ENCODE measurements at regions not wholly inside any gene's neighbourhood (a gene's known extent, or its start where the extent isn't known, plus 50 kb on each side); places are given as distances from the start of the nearest gene placed in this dataset.

DNA sequence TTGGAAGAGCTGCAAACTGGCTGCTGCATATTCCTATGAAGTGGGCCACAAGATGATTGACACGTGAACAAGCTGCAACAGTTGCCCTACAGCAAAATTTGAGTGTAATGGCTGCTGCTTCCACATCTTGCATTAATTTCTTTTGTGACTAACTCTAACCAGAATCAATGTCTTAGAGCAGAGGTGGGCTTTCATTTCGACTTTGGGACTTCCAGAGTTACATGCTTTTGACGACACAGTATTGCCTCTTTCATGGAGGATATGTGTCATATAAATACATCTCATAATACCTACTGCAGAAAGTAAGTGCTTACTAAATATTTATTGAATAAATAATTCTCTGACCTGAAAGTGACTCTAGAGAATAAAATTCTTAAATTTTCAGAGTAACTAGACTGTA is 340.7 kb upstream of the KCNH8 start:
- TF ChIP-seq CTCF (conservative IDR thresholded peaks at IDR 0.05; ENCODE audit: low read length): no peak
- TF ChIP-seq EZH2phosphoT487 (IDR thresholded peaks at IDR 0.05; ENCODE audit: borderline replicate concordance, low read depth, low read length): no peak

Data from OCI-LY7 (cell line).